GM19468 (cell line): ENCODE measurements at regions not wholly inside any gene's neighbourhood (a gene's known extent, or its start where the extent isn't known, plus 50 kb on each side); places are given as distances from the start of the nearest gene placed in this dataset.

Source experiments
- ATAC-seq: cut with Tn5 transposase; IDR thresholded peaks from one replicate; pipeline ENCODE4 v1.9.1; 2021; ENCODE audit warnings: mild to moderate bottlenecking, moderate library complexity, moderate number of reproducible peaks; ENCODE audit not compliant: unreplicated experiment; ENCODE audit errors: extremely low read depth

- ATAC-seq, result no peak
Measured at GRCh38 chr10:4006051-4006450, 221.0 kb upstream of the KLF6 start.

- no peak for ATAC-seq
Measured at GRCh38 chr10:4004990-4005389, 220.0 kb upstream of the KLF6 start.

GRCh38 chr10:4004144-4004543 is 219.1 kb upstream of the KLF6 start:
- no peak for ATAC-seq

- ATAC-seq, result no peak
Measured at GRCh38 chr10:4003348-4003973, 218.5 kb upstream of the KLF6 start.

- no peak for ATAC-seq
Measured at GRCh38 chr10:4001811-4002210, 216.8 kb upstream of the KLF6 start.

- no peak for ATAC-seq
Measured at GRCh38 chr10:3999642-4000041, 214.6 kb upstream of the KLF6 start.

- ATAC-seq, result no peak
Measured at GRCh38 chr10:3996697-3997096, 211.7 kb upstream of the KLF6 start.

GRCh38 chr10:3995302-3996210 is 210.5 kb upstream of the KLF6 start:
- no peak for ATAC-seq

GRCh38 chr10:3992382-3993178 is 207.6 kb upstream of the KLF6 start:
- no peak for ATAC-seq

- no peak for ATAC-seq
Measured at GRCh38 chr10:3990307-3990706, 205.3 kb upstream of the KLF6 start.

- ATAC-seq, result no peak
Measured at GRCh38 chr10:3987143-3987974, 202.3 kb upstream of the KLF6 start.

- no peak for ATAC-seq
Measured at GRCh38 chr10:3986493-3987142, 201.6 kb upstream of the KLF6 start.

- ATAC-seq, result no peak
Measured at GRCh38 chr10:3982746-3983442, 197.9 kb upstream of the KLF6 start.

- ATAC-seq, result no peak
Measured at GRCh38 chr10:3981300-3981699, 196.3 kb upstream of the KLF6 start.

- ATAC-seq, result no peak
Measured at GRCh38 chr10:3980660-3981059, 195.7 kb upstream of the KLF6 start.

- ATAC-seq, result no peak
Measured at GRCh38 chr10:3980144-3980543, 195.1 kb upstream of the KLF6 start.

- ATAC-seq, result no peak
Measured at GRCh38 chr10:3978761-3979160, 193.8 kb upstream of the KLF6 start.

- no peak for ATAC-seq
Measured at GRCh38 chr10:3978174-3978573, 193.2 kb upstream of the KLF6 start.

- no peak for ATAC-seq
Measured at GRCh38 chr10:3977761-3978160, 192.8 kb upstream of the KLF6 start.
